SK-N-SH (cell line): ENCODE measurements at regions not wholly inside any gene's neighbourhood (a gene's known extent, or its start where the extent isn't known, plus 50 kb on each side); places are given as distances from the start of the nearest gene placed in this dataset.

ENCODE experiments used
- EP300 ChIP-seq, 2 experiments: IDR thresholded peaks; 2 replicates each; pipeline versions ENCODE4 v1.4.0 to v1.6.1; 2012; ENCODE audit warnings: borderline replicate concordance in 1 of 2, low read depth in 1 of 2, low read length in 1 of 2
- MEF2A ChIP-seq: IDR thresholded peaks from 2 replicates; pipeline ENCODE4 v1.4.0; 2012; ENCODE audit warnings: low read depth, borderline replicate concordance
- POLR2AphosphoS5 ChIP-seq: IDR thresholded peaks from 2 replicates; pipeline ENCODE4 v1.6.1; 2012; ENCODE audit warnings: low read depth, low read length
- RCOR1 ChIP-seq: fragments of 150-350 bp; IDR thresholded peaks from 2 replicates; pipeline ENCODE4 v1.6.1; 2017; ENCODE audit warnings: antibody characterized with exemption, low read length
- RXRA ChIP-seq: IDR thresholded peaks from 2 replicates; pipeline ENCODE4 v1.4.0; 2012; ENCODE audit warnings: low read depth, mild to moderate bottlenecking, borderline replicate concordance
- SMC3 ChIP-seq: IDR thresholded peaks from 2 replicates; pipeline ENCODE4 v1.6.1; 2012; ENCODE audit warnings: low read depth, low read length, improper control_type of control experiment
- TCF12 ChIP-seq: IDR thresholded peaks from 2 replicates; pipeline ENCODE4 v1.4.0; 2012
- YY1 ChIP-seq: IDR thresholded peaks from 2 replicates; pipeline ENCODE4 v1.4.0; 2012; ENCODE audit warnings: low read depth, mild to moderate bottlenecking
- TF ChIP-seq, protein P1 (sequence below): fragments of 200-600 bp; sonication (generic); IDR thresholded peaks from 2 replicates; pipeline ENCODE4 v1.6.1; 2017; ENCODE audit warnings: antibody characterized with exemption, mild to moderate bottlenecking, moderate library complexity
- TF ChIP-seq, protein P2 (sequence below): IDR thresholded peaks from 2 replicates; pipeline ENCODE4 v1.6.1; 2012; ENCODE audit warnings: mild to moderate bottlenecking, low read depth, low read length, moderate library complexity
- TF ChIP-seq, protein P3 (sequence below): IDR thresholded peaks from 2 replicates; pipeline ENCODE4 v1.4.0; 2012; ENCODE audit warnings: low read depth

DNA sequence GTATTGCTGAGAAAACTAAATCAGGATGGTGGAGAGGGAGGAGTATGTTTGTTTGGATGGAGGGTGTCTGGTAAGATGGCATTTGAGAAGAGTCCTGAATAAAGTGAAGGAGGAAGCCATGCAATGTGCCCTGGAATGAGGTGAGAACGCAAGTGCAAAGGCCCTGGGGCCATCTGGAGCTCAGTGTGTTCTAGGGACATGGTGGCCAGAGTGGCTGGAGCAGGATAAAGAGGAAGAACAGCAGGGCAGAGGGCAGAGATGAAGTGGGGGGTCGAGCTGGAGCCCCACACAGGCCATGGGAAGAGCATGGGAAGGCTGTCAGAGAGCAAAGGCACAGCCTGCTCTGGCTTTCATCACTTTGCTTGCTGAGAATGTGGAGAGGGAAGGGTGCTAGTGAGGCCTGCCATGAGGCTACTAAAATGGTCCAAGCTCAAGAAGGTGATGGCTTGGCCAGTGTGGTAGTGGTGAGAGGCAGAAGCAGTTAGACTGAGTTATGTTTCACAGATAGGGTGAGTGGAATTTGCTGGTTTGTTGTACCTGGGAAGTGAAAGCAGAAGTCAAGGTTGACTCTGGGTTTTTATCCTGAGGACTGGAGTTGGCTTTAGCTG lies 234.1 kb downstream of the FOXL1 start:
- TF ChIP-seq, protein P1, sequence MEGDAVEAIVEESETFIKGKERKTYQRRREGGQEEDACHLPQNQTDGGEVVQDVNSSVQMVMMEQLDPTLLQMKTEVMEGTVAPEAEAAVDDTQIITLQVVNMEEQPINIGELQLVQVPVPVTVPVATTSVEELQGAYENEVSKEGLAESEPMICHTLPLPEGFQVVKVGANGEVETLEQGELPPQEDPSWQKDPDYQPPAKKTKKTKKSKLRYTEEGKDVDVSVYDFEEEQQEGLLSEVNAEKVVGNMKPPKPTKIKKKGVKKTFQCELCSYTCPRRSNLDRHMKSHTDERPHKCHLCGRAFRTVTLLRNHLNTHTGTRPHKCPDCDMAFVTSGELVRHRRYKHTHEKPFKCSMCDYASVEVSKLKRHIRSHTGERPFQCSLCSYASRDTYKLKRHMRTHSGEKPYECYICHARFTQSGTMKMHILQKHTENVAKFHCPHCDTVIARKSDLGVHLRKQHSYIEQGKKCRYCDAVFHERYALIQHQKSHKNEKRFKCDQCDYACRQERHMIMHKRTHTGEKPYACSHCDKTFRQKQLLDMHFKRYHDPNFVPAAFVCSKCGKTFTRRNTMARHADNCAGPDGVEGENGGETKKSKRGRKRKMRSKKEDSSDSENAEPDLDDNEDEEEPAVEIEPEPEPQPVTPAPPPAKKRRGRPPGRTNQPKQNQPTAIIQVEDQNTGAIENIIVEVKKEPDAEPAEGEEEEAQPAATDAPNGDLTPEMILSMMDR: no peak
- no peak for TF ChIP-seq YY1
- no peak for TF ChIP-seq RCOR1
- TF ChIP-seq, protein P2, sequence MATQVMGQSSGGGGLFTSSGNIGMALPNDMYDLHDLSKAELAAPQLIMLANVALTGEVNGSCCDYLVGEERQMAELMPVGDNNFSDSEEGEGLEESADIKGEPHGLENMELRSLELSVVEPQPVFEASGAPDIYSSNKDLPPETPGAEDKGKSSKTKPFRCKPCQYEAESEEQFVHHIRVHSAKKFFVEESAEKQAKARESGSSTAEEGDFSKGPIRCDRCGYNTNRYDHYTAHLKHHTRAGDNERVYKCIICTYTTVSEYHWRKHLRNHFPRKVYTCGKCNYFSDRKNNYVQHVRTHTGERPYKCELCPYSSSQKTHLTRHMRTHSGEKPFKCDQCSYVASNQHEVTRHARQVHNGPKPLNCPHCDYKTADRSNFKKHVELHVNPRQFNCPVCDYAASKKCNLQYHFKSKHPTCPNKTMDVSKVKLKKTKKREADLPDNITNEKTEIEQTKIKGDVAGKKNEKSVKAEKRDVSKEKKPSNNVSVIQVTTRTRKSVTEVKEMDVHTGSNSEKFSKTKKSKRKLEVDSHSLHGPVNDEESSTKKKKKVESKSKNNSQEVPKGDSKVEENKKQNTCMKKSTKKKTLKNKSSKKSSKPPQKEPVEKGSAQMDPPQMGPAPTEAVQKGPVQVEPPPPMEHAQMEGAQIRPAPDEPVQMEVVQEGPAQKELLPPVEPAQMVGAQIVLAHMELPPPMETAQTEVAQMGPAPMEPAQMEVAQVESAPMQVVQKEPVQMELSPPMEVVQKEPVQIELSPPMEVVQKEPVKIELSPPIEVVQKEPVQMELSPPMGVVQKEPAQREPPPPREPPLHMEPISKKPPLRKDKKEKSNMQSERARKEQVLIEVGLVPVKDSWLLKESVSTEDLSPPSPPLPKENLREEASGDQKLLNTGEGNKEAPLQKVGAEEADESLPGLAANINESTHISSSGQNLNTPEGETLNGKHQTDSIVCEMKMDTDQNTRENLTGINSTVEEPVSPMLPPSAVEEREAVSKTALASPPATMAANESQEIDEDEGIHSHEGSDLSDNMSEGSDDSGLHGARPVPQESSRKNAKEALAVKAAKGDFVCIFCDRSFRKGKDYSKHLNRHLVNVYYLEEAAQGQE: no peak
- TF ChIP-seq SMC3: no peak
- TF ChIP-seq RXRA: no peak
- TF ChIP-seq, protein P3, sequence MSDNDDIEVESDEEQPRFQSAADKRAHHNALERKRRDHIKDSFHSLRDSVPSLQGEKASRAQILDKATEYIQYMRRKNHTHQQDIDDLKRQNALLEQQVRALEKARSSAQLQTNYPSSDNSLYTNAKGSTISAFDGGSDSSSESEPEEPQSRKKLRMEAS: no peak
- TF ChIP-seq TCF12: no peak
- no peak for TF ChIP-seq MEF2A
- no peak for TF ChIP-seq EP300 (IDR thresholded peaks at IDR 0.05; ENCODE audit: borderline replicate concordance in 1 of 2, low read depth in 1 of 2, low read length in 1 of 2)
- TF ChIP-seq POLR2AphosphoS5: no peak
